ENCODE measurements at regions not wholly inside any gene's neighbourhood (a gene's known extent, or its start where the extent isn't known, plus 50 kb on each side); places are given as distances from the start of the nearest gene placed in this dataset.

DNA sequence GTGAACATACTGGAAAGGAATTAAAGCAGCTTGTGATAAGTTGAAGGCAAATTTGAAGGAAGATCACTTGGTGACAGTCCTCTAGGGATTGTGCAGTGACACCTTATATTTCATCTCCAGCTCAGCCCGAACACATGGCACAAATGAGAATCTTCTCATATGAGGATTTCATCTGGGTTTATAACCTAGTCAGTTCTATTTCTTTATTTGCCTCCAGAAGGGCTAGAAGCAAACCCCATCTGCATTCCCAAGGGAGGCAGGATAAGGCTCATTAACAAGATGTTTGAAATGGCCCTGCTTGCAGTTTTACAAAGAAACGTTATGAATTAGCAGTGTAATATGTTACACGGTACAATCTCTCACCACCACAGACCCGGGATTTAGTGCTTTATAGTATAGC is 90.7 kb upstream of the KRR1 start:
- Histone ChIP-seq H3K4me3 (ENCODE audit: low read depth in 1 of 2, low read length in 2 of 2) (no peak overlapping the region), H3K9me3 (ENCODE audit: control insufficient read depth in 1 of 2, low read length in 2 of 2) (no peaks in the 10 kb centered on the region), H3K36me3 (ENCODE audit: control insufficient read depth in 1 of 2, insufficient read depth in 2 of 2, low read length in 2 of 2) (no peaks in the 10 kb centered on the region), H3K27ac (ENCODE audit: low read depth, low read length) (no peak overlapping the region), H3K9ac (ENCODE audit: low read depth in 1 of 2, low read length in 2 of 2) (no peak overlapping the region), H3K4me1 (ENCODE audit: control insufficient read depth in 1 of 2, insufficient read depth in 2 of 2, low read length in 2 of 2) (no peaks in the 10 kb centered on the region), H3K27me3 (ENCODE audit: control insufficient read depth in 1 of 2, insufficient read depth in 2 of 2, low read length in 2 of 2) (no peaks in the 10 kb centered on the region)

DNA sequence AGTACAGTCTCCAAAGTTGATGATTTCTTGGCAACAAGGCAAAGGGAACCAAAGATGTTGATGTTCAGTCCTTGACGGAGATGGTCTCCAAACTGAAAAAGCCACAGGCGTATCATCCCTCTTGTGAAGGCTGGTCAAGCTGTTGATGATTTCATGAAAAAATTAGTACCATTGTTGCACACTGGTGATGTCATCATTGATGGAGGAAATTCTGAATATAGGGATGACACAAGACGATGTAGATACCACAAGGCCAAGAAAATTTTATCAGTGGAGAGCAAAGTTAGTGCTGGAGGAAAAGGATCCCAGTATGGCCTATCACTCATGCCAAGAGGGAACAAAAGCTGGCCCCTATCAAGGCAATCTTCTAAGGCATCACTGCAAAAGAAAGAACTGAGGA is 88.7 kb upstream of the KRR1 start:
- no peaks in the 10 kb centered on the region for H3K36me3 ChIP-seq (ENCODE audit: control insufficient read depth in 1 of 2, insufficient read depth in 2 of 2, low read length in 2 of 2)
- no peak overlapping the region for H3K27ac ChIP-seq (ENCODE audit: low read depth, low read length)
- no peaks in the 10 kb centered on the region for H3K27me3 ChIP-seq (ENCODE audit: control insufficient read depth in 1 of 2, insufficient read depth in 2 of 2, low read length in 2 of 2)
- no peak overlapping the region for H3K9ac ChIP-seq (ENCODE audit: low read depth in 1 of 2, low read length in 2 of 2)
- H3K4me3 ChIP-seq (ENCODE audit: low read depth in 1 of 2, low read length in 2 of 2) = no peak overlapping the region
- no peaks in the 10 kb centered on the region for H3K4me1 ChIP-seq (ENCODE audit: control insufficient read depth in 1 of 2, insufficient read depth in 2 of 2, low read length in 2 of 2)
- H3K9me3 ChIP-seq (ENCODE audit: control insufficient read depth in 1 of 2, low read length in 2 of 2) = no peaks in the 10 kb centered on the region

DNA sequence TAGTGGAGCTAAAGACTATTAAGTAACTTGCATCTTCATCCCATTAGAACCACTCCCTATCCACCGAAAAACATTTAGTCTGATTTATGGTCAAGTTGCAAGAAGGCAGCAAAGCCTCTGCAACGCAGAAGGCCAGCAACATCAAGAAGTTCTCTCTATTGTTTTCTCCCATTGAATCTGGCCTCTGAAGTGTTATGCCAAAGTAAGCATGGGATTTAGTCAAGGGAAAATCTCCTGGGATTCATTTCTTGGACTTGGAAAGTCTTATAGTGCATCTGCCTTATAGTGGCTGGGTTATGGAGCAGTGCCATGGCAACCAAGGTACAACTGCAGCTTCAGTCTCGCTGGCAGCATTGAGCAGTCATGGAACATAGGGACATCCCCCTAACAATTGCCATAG is 87.7 kb upstream of the KRR1 start:
- no peak overlapping the region for H3K4me3 ChIP-seq (ENCODE audit: low read depth in 1 of 2, low read length in 2 of 2)
- H3K9me3 ChIP-seq (ENCODE audit: control insufficient read depth in 1 of 2, low read length in 2 of 2) = no peaks in the 10 kb centered on the region
- H3K27ac ChIP-seq (ENCODE audit: low read depth, low read length) = no peak overlapping the region
- no peak overlapping the region for H3K9ac ChIP-seq (ENCODE audit: low read depth in 1 of 2, low read length in 2 of 2)
- no peaks in the 10 kb centered on the region for H3K4me1 ChIP-seq (ENCODE audit: control insufficient read depth in 1 of 2, insufficient read depth in 2 of 2, low read length in 2 of 2)
- no peaks in the 10 kb centered on the region for H3K36me3 ChIP-seq (ENCODE audit: control insufficient read depth in 1 of 2, insufficient read depth in 2 of 2, low read length in 2 of 2)
- H3K27me3 ChIP-seq (ENCODE audit: control insufficient read depth in 1 of 2, insufficient read depth in 2 of 2, low read length in 2 of 2) = no peaks in the 10 kb centered on the region

GRCh38 chr12:75596406-75596805 is 85.0 kb upstream of the KRR1 start:
- H3K9ac ChIP-seq (ENCODE audit: low read depth in 1 of 2, low read length in 2 of 2) = no peak overlapping the region

DNA sequence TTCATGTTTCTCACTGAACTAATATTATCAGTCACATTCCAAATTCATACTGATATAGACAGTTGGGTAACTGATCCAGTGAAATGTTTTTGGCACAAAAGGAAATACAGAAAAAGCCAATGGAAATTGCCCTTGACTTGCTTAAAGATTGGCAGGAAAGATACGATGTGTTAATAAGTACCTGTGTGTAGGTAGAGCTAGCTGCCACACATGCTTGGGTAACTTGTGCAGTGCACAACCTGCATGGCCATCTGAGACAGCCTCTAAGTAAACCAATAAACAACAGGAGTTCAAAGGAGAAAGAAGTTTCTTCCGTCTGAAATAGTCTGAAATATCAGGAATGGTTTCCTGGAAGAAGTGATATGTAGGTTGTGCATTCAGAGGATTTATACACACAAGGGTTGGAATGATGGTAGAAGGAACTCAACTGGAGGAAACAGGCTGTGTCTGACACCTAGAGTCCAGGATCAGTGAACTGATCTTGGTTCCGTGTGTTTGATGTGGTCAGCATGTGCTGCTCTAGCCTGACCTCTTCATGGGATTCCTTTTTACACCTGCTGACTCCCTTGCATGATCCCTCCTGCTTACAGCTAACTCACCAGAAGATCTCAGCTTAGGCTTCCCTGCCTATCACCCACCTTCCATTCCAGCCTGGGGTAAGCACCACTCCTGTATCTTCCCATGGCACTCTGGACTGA is 81.4 kb upstream of the KRR1 start:
- H3K4me3 ChIP-seq (ENCODE audit: low read depth in 1 of 2, low read length in 2 of 2) = no peak overlapping the region
- no peak overlapping the region for H3K27ac ChIP-seq (ENCODE audit: low read depth, low read length)
- no peaks in the 10 kb centered on the region for H3K36me3 ChIP-seq (ENCODE audit: control insufficient read depth in 1 of 2, insufficient read depth in 2 of 2, low read length in 2 of 2)

More at GRCh38 chr12:75596406-75596805, 85.0 kb upstream of the KRR1 start:
- Histone ChIP-seq H3K4me3 (ENCODE audit: low read depth in 1 of 2, low read length in 2 of 2) (no peak overlapping the region), H3K36me3 (ENCODE audit: control insufficient read depth in 1 of 2, insufficient read depth in 2 of 2, low read length in 2 of 2) (no peaks in the 10 kb centered on the region), H3K27ac (ENCODE audit: low read depth, low read length) (no peak overlapping the region), H3K4me1 (ENCODE audit: control insufficient read depth in 1 of 2, insufficient read depth in 2 of 2, low read length in 2 of 2) (no peaks in the 10 kb centered on the region), H3K9me3 (ENCODE audit: control insufficient read depth in 1 of 2, low read length in 2 of 2) (no peaks in the 10 kb centered on the region), H3K27me3 (ENCODE audit: control insufficient read depth in 1 of 2, insufficient read depth in 2 of 2, low read length in 2 of 2) (no peaks in the 10 kb centered on the region)

DNA sequence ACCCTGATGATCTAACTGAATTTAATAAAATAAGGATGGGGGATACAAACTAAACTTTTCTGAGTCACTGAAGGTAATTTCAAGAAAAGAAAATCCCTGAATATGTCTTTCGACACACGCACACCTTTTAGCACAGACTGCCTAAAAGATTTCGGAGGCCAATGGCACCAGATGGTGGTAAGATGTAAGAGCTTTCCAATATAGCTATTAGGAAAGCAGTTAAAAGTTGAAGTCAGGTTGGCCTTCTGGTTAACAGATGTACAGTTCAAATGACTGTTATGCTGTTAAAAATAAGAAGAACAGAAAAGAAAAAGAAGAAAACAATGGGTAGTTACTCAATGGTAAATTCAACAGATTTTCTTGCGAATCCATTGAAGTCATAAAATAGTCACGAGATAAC is 80.7 kb upstream of the KRR1 start:
- H3K4me1 ChIP-seq (ENCODE audit: control insufficient read depth in 1 of 2, insufficient read depth in 2 of 2, low read length in 2 of 2) = no peaks in the 10 kb centered on the region
- H3K9me3 ChIP-seq (ENCODE audit: control insufficient read depth in 1 of 2, low read length in 2 of 2) = no peaks in the 10 kb centered on the region
- H3K36me3 ChIP-seq (ENCODE audit: control insufficient read depth in 1 of 2, insufficient read depth in 2 of 2, low read length in 2 of 2) = no peaks in the 10 kb centered on the region
- H3K27ac ChIP-seq (ENCODE audit: low read depth, low read length) = no peak overlapping the region
- H3K4me3 ChIP-seq (ENCODE audit: low read depth in 1 of 2, low read length in 2 of 2) = no peak overlapping the region
- H3K27me3 ChIP-seq (ENCODE audit: control insufficient read depth in 1 of 2, insufficient read depth in 2 of 2, low read length in 2 of 2) = no peaks in the 10 kb centered on the region
- no peak overlapping the region for H3K9ac ChIP-seq (ENCODE audit: low read depth in 1 of 2, low read length in 2 of 2)

More for the DNA sequence above, 81.4 kb upstream of the KRR1 start:
- H3K9me3 ChIP-seq (ENCODE audit: control insufficient read depth in 1 of 2, low read length in 2 of 2) = no peaks in the 10 kb centered on the region
- no peaks in the 10 kb centered on the region for H3K27me3 ChIP-seq (ENCODE audit: control insufficient read depth in 1 of 2, insufficient read depth in 2 of 2, low read length in 2 of 2)
- no peaks in the 10 kb centered on the region for H3K4me1 ChIP-seq (ENCODE audit: control insufficient read depth in 1 of 2, insufficient read depth in 2 of 2, low read length in 2 of 2)
- H3K9ac ChIP-seq (ENCODE audit: low read depth in 1 of 2, low read length in 2 of 2) = no peak overlapping the region

- Histone ChIP-seq H3K4me3 (ENCODE audit: low read depth in 1 of 2, low read length in 2 of 2) (no peak overlapping the region), H3K36me3 (ENCODE audit: control insufficient read depth in 1 of 2, insufficient read depth in 2 of 2, low read length in 2 of 2) (no peaks in the 10 kb centered on the region), H3K27ac (ENCODE audit: low read depth, low read length) (no peak overlapping the region), H3K27me3 (ENCODE audit: control insufficient read depth in 1 of 2, insufficient read depth in 2 of 2, low read length in 2 of 2) (no peaks in the 10 kb centered on the region), H3K9ac (ENCODE audit: low read depth in 1 of 2, low read length in 2 of 2) (no peak overlapping the region), H3K9me3 (ENCODE audit: control insufficient read depth in 1 of 2, low read length in 2 of 2) (no peaks in the 10 kb centered on the region), H3K4me1 (ENCODE audit: control insufficient read depth in 1 of 2, insufficient read depth in 2 of 2, low read length in 2 of 2) (no peaks in the 10 kb centered on the region)
Measured at GRCh38 chr12:75591628-75592027, 80.2 kb upstream of the KRR1 start.

- H3K27me3 ChIP-seq (ENCODE audit: control insufficient read depth in 1 of 2, insufficient read depth in 2 of 2, low read length in 2 of 2) = no peaks in the 10 kb centered on the region
- H3K4me1 ChIP-seq (ENCODE audit: control insufficient read depth in 1 of 2, insufficient read depth in 2 of 2, low read length in 2 of 2) = no peaks in the 10 kb centered on the region
- no peak overlapping the region for H3K27ac ChIP-seq (ENCODE audit: low read depth, low read length)
- H3K9ac ChIP-seq (ENCODE audit: low read depth in 1 of 2, low read length in 2 of 2) = no peak overlapping the region
- H3K9me3 ChIP-seq (ENCODE audit: control insufficient read depth in 1 of 2, low read length in 2 of 2) = no peaks in the 10 kb centered on the region
- H3K4me3 ChIP-seq (ENCODE audit: low read depth in 1 of 2, low read length in 2 of 2) = no peak overlapping the region
- H3K36me3 ChIP-seq (ENCODE audit: control insufficient read depth in 1 of 2, insufficient read depth in 2 of 2, low read length in 2 of 2) = no peaks in the 10 kb centered on the region
Measured at GRCh38 chr12:75589801-75590200, 78.4 kb upstream of the KRR1 start.

DNA sequence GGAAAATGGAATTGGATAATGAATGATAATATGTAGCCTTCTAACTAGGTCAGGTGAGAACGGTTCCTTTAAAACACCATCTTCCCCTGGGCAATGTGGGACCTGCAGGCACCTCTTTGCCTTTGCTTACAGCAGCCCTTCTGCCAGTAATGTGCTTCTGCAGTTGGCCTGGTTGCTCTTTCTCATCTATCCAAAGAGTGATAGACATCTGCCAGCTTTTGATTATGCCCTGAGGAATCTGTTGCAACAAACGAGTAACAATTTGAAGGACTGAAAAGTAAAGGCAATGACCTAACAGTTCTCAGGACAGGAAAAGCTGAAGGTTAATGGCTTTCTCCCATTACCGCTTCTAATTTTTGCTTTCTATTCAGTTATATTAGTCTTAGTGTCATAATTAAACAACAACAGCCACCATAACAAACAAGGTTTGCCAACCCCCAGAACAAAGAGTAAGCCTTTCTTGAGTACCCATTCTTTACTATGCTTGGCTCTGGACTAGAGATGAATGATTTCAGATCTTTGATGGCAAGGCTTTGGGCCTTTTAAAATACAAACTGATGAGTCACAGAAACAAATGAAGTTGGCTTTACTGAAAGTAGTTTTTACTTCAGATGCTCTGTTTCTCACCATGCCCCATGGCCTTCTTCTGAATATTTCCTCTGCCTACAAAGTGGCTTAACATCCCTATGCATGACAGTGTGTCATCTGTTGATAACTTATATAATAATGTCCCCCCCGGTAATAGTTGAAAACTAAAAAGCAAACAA is 76.1 kb upstream of the KRR1 start:
- Histone ChIP-seq H3K27ac (ENCODE audit: low read depth, low read length) (no peak overlapping the region), H3K9me3 (ENCODE audit: control insufficient read depth in 1 of 2, low read length in 2 of 2) (no peaks in the 10 kb centered on the region), H3K9ac (ENCODE audit: low read depth in 1 of 2, low read length in 2 of 2) (no peak overlapping the region), H3K27me3 (ENCODE audit: control insufficient read depth in 1 of 2, insufficient read depth in 2 of 2, low read length in 2 of 2) (no peaks in the 10 kb centered on the region), H3K36me3 (ENCODE audit: control insufficient read depth in 1 of 2, insufficient read depth in 2 of 2, low read length in 2 of 2) (no peaks in the 10 kb centered on the region), H3K4me1 (ENCODE audit: control insufficient read depth in 1 of 2, insufficient read depth in 2 of 2, low read length in 2 of 2) (no peaks in the 10 kb centered on the region), H3K4me3 (ENCODE audit: low read depth in 1 of 2, low read length in 2 of 2) (no peak overlapping the region)

GRCh38 chr12:75585330-75585729 is 73.9 kb upstream of the KRR1 start:
- H3K4me3 ChIP-seq (ENCODE audit: low read depth in 1 of 2, low read length in 2 of 2) = no peak overlapping the region

More at GRCh38 chr12:75585330-75585729, 73.9 kb upstream of the KRR1 start:
- Histone ChIP-seq H3K9ac (ENCODE audit: low read depth in 1 of 2, low read length in 2 of 2) (no peak overlapping the region), H3K27ac (ENCODE audit: low read depth, low read length) (no peak overlapping the region), H3K4me1 (ENCODE audit: control insufficient read depth in 1 of 2, insufficient read depth in 2 of 2, low read length in 2 of 2) (no peaks in the 10 kb centered on the region), H3K27me3 (ENCODE audit: control insufficient read depth in 1 of 2, insufficient read depth in 2 of 2, low read length in 2 of 2) (no peaks in the 10 kb centered on the region), H3K36me3 (ENCODE audit: control insufficient read depth in 1 of 2, insufficient read depth in 2 of 2, low read length in 2 of 2) (no peaks in the 10 kb centered on the region), H3K9me3 (ENCODE audit: control insufficient read depth in 1 of 2, low read length in 2 of 2) (no peaks in the 10 kb centered on the region)
